ENCODE measurements at regions not wholly inside any gene's neighbourhood (a gene's known extent, or its start where the extent isn't known, plus 50 kb on each side); places are given as distances from the start of the nearest gene placed in this dataset.

- DNase-seq (no peak), ATAC-seq (no peak)
- no peaks in the 10 kb centered on the region for H3K27me3 Mint-ChIP-seq
- no peak overlapping the region for H3K27ac Mint-ChIP-seq
- H3K4me1 Mint-ChIP-seq: no peaks in the 10 kb centered on the region
- no peaks in the 10 kb centered on the region for H3K9me3 Mint-ChIP-seq
- no peak overlapping the region for H3K4me3 Mint-ChIP-seq
Observed at GRCh38 chr5:8686707-8687106, 817.8 kb downstream of the MTRR start.

GRCh38 chr5:8689773-8690172, 820.8 kb downstream of the MTRR start:
- no peaks in the 10 kb centered on the region for H3K4me1 Mint-ChIP-seq
- H3K27ac Mint-ChIP-seq: no peak overlapping the region
- DNase-seq (no peak), ATAC-seq (no peak)
- peaks cover 0 to 5% of the 10 kb centered on the region in 2 donors for H3K9me3 Mint-ChIP-seq
- no peaks in the 10 kb centered on the region for H3K27me3 Mint-ChIP-seq
- no peak overlapping the region for H3K4me3 Mint-ChIP-seq

GRCh38 chr5:8691221-8691620, 822.3 kb downstream of the MTRR start:
- no peak overlapping the region for H3K4me3 Mint-ChIP-seq
- H3K9me3 Mint-ChIP-seq: peaks cover 5 to 7% of the 10 kb centered on the region in 2 donors
- H3K27me3 Mint-ChIP-seq: no peaks in the 10 kb centered on the region
- H3K27ac Mint-ChIP-seq: no peak overlapping the region
- H3K4me1 Mint-ChIP-seq: no peaks in the 10 kb centered on the region
- no peak for ATAC-seq
- DNase-seq: no peak

GRCh38 chr5:8693341-8693844, 824.4 kb downstream of the MTRR start:
- Mint-ChIP-seq H3K4me1 (no peaks in the 10 kb centered on the region), H3K27ac (no peak overlapping the region), H3K4me3 (no peak overlapping the region), H3K27me3 (no peaks in the 10 kb centered on the region), H3K9me3 (peaks cover 5 to 7% of the 10 kb centered on the region in 2 donors)
- no peak for ATAC-seq
- DNase-seq: no peak

- no peak for DNase-seq
- Mint-ChIP-seq H3K27ac (no peak overlapping the region), H3K4me1 (no peaks in the 10 kb centered on the region), H3K27me3 (no peaks in the 10 kb centered on the region), H3K9me3 (peaks cover 5 to 7% of the 10 kb centered on the region in 2 donors), H3K4me3 (no peak overlapping the region)
- no peak for ATAC-seq
Observed at GRCh38 chr5:8694545-8694944, 825.6 kb downstream of the MTRR start.

GRCh38 chr5:8695902-8696845, 827.2 kb downstream of the MTRR start:
- H3K9me3 Mint-ChIP-seq: peaks cover 5 to 7% of the 10 kb centered on the region in 2 donors
- ATAC-seq (no peak), DNase-seq (no peak)
- no peak overlapping the region for H3K27ac Mint-ChIP-seq
- no peaks in the 10 kb centered on the region for H3K27me3 Mint-ChIP-seq
- no peak overlapping the region for H3K4me3 Mint-ChIP-seq
- no peaks in the 10 kb centered on the region for H3K4me1 Mint-ChIP-seq

- Mint-ChIP-seq H3K4me1 (no peaks in the 10 kb centered on the region), H3K27me3 (no peaks in the 10 kb centered on the region), H3K27ac (no peak overlapping the region), H3K4me3 (no peak overlapping the region), H3K9me3 (peaks cover 0 to 6% of the 10 kb centered on the region in 2 donors)
- no peak for DNase-seq
- no peak for ATAC-seq
Observed at GRCh38 chr5:8700222-8700621, 831.3 kb downstream of the MTRR start.

- Mint-ChIP-seq H3K4me3 (no peak overlapping the region), H3K27ac (no peak overlapping the region), H3K4me1 (no peaks in the 10 kb centered on the region), H3K27me3 (no peaks in the 10 kb centered on the region), H3K9me3 (peaks cover 0 to 1% of the 10 kb centered on the region in 2 donors)
- DNase-seq: no peak
- ATAC-seq: no peak
Observed at GRCh38 chr5:8700671-8701070, 831.7 kb downstream of the MTRR start.

- no peaks in the 10 kb centered on the region for H3K27me3 Mint-ChIP-seq
- no peaks in the 10 kb centered on the region for H3K9me3 Mint-ChIP-seq
- no peak for ATAC-seq
- H3K4me3 Mint-ChIP-seq: no peak overlapping the region
- no peak for DNase-seq
- H3K4me1 Mint-ChIP-seq: no peaks in the 10 kb centered on the region
- no peak overlapping the region for H3K27ac Mint-ChIP-seq
Observed at GRCh38 chr5:8701251-8701650, 832.3 kb downstream of the MTRR start.

GRCh38 chr5:8710426-8710930, 835.4 kb downstream of the SEMA5A start:
- Mint-ChIP-seq H3K9me3 (no peaks in the 10 kb centered on the region), H3K27ac (no peak overlapping the region), H3K4me3 (no peak overlapping the region), H3K4me1 (no peaks in the 10 kb centered on the region), H3K27me3 (no peaks in the 10 kb centered on the region)
- DNase-seq (no peak), ATAC-seq (no peak)

- ATAC-seq (no peak), DNase-seq (no peak)
- H3K4me1 Mint-ChIP-seq: no peaks in the 10 kb centered on the region
- no peaks in the 10 kb centered on the region for H3K9me3 Mint-ChIP-seq
- H3K4me3 Mint-ChIP-seq: no peak overlapping the region
- no peak overlapping the region for H3K27ac Mint-ChIP-seq
- no peaks in the 10 kb centered on the region for H3K27me3 Mint-ChIP-seq
Observed at GRCh38 chr5:8714198-8714597, 831.7 kb downstream of the SEMA5A start.

GRCh38 chr5:8714861-8715260, 831.0 kb downstream of the SEMA5A start:
- Mint-ChIP-seq H3K9me3 (no peaks in the 10 kb centered on the region), H3K4me1 (no peaks in the 10 kb centered on the region), H3K4me3 (no peak overlapping the region), H3K27me3 (no peaks in the 10 kb centered on the region), H3K27ac (no peak overlapping the region)
- no peak for DNase-seq
- ATAC-seq: no peak

GRCh38 chr5:8719796-8720195, 826.1 kb downstream of the SEMA5A start:
- H3K4me3 Mint-ChIP-seq: no peak overlapping the region
- H3K9me3 Mint-ChIP-seq: peaks cover 8% of the 10 kb centered on the region in 2 donors
- DNase-seq: no peak
- no peaks in the 10 kb centered on the region for H3K27me3 Mint-ChIP-seq
- H3K27ac Mint-ChIP-seq: no peak overlapping the region
- no peak for ATAC-seq
- no peaks in the 10 kb centered on the region for H3K4me1 Mint-ChIP-seq

- no peak for ATAC-seq
- Mint-ChIP-seq H3K9me3 (peaks cover 8% of the 10 kb centered on the region in 2 donors), H3K4me3 (no peak overlapping the region), H3K27me3 (no peaks in the 10 kb centered on the region), H3K27ac (no peak overlapping the region), H3K4me1 (no peaks in the 10 kb centered on the region)
- DNase-seq: no peak
Observed at GRCh38 chr5:8720506-8720905, 825.4 kb downstream of the SEMA5A start.

GRCh38 chr5:8721536-8721935, 824.3 kb downstream of the SEMA5A start:
- ATAC-seq: no peak
- Mint-ChIP-seq H3K4me1 (no peaks in the 10 kb centered on the region), H3K27me3 (no peaks in the 10 kb centered on the region), H3K4me3 (no peak overlapping the region), H3K27ac (no peak overlapping the region), H3K9me3 (peaks cover 8 to 17% of the 10 kb centered on the region in 2 donors)
- no peak for DNase-seq

- Mint-ChIP-seq H3K9me3 (peaks cover 8 to 20% of the 10 kb centered on the region in 2 donors), H3K4me1 (no peaks in the 10 kb centered on the region), H3K4me3 (no peak overlapping the region), H3K27me3 (no peaks in the 10 kb centered on the region), H3K27ac (no peak overlapping the region)
- ATAC-seq (no peak), DNase-seq (no peak)
Observed at GRCh38 chr5:8726383-8727036, 819.4 kb downstream of the SEMA5A start.

Measured in stimulated activated naive CD8-positive, alpha-beta T cell treated with anti-CD3 and anti-CD28 coated beads, Interleukin-15, amount 100 ng/mL, for 72 hours (primary cell).